GM19467 (cell line): ENCODE measurements at regions not wholly inside any gene's neighbourhood (a gene's known extent, or its start where the extent isn't known, plus 50 kb on each side); places are given as distances from the start of the nearest gene placed in this dataset.
"Not testable (repeated sequence)": the region's sequence is repeated elsewhere in the genome, so short reads cannot be mapped to it uniquely, and the experiment has no call there.

Source experiments
- ATAC-seq: cut with Tn5 transposase; IDR thresholded peaks from one replicate; pipeline ENCODE4 v1.9.1; 2021; ENCODE audit warnings: mild to moderate bottlenecking, moderate library complexity; ENCODE audit not compliant: unreplicated experiment

DNA sequence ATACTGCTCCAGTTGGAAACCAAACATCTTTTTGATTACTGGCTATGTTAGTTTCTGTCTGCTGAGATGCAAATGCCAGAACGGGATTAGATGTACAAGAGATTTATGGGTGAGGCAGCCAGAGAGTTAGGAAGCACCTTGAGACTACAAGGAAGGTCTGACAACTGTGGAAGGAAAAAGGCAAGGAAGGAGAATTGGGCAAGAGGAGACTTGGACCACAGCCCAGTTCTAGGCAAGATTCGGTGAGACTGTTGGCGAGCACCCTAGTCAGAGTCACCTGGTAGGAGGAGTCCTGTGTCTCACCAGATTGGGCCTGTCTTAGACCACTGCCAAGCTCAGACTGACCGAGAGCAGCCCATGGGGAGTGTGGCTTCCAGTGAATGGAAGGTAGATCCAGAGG lies 91.8 kb upstream of the F13A1 start:
- ATAC-seq = no peak

DNA sequence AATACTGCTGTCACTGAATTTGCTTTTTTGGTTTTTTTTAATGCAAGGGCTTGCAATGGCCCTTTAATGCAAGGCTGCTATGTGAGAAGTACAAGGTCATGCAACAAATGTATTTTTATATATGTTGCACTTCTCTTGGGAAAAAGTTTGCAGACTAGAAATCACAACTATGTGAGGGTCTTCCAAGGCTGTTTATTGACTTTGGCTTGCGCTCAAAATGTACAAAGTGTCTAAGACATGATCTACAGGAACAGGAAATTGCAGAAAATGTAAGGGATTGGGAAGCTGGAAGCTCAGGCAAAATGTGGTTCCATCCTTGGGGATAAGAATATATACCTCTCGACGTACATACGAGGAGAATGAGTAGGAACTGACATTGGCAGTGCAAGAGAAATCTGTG lies 92.2 kb upstream of the F13A1 start:
- ATAC-seq = no peak

DNA sequence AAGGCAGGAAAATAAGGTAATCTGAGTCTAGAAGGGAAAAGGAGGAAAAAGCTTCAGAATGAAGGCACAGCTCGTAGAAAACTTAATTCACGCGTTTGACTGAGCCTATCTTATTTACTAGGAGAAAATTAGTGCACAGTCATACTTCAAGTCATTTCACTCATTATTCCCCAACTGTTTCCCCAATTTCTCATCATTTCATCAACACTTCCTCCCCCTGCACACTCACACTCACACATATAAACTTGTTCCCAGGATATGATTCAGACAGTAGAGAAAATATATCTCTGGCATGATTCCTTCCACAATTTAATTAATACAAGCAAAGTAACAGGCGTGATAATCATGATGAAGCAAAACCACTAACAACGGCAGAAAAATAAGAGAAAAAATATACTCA lies 94.5 kb upstream of the F13A1 start:
- no peak for ATAC-seq

DNA sequence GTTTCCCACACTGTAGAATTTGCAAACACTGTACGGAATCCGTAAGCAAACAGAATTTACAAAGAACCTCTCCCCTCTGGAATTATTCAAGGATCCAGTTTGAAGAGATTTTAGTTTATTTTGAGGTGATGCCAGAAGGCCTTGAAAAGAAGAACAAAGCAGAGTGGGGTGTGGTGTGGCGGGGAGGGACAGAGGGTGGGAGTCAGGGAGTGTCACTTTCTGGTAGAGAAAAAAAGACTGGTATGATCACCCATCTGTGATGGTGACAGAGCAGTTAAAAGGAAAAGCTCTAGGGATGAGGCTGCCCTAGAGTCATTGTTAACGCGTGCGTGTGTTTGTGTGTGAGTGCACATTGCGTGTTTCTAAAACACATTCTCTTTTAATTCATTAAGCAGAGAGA lies 97.0 kb upstream of the F13A1 start:
- no peak for ATAC-seq

DNA sequence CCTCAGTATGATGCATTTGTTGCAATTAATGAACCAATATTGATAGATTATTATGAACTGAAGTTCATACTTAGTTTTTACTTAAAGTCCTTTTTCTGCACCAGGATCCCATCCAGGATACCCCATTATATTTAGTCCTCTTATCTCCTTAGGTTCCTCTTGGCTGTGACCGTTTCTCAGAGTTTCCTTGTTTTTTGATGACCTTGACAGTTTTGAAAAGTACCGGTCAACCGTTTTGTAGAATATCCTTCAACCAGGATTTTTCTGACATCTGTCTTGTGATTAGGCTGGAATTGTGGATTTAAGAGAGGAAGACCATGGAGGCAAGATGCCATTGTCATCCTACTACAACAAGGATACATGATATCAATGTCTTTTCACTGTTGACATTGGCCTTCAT lies 98.0 kb upstream of the F13A1 start:
- no peak for ATAC-seq

DNA sequence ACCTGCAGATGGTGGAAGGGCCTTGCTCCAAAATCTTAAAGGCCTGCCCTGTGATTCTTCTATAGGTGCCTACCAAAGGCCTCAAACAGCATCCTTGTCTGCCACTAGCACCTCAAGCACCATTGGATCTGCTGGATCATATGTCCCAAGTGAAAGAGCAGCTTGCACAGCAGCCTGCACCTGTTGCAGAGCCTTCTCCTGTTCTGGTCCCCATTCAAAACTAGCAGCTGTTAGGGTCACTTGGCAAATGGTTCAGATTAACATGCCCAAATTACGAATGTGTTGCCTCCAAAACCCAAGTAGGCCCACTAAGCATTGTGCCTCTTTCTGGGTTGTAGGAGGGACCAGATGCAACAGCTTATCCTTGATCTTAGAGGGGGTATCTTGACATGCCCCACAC lies 99.6 kb upstream of the F13A1 start:
- ATAC-seq = no peak

DNA sequence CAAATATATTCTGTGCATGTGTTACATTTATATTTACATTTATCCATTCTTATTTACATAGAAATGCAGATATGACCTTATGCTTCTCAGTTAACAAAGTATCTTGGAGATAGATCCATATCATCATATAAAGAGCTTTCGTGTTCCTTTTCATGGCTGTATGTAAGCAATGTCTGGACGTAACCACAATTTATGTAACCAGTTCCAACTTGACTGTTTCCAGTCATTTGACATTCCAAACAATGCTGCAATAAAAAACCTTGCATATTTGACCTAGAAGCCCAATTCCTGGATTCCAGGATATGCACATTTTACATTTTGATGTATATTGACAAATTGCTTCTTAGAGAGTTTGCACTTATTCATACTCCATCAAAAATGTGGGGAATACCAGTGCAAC lies 113.7 kb upstream of the F13A1 start:
- ATAC-seq = no peak

DNA sequence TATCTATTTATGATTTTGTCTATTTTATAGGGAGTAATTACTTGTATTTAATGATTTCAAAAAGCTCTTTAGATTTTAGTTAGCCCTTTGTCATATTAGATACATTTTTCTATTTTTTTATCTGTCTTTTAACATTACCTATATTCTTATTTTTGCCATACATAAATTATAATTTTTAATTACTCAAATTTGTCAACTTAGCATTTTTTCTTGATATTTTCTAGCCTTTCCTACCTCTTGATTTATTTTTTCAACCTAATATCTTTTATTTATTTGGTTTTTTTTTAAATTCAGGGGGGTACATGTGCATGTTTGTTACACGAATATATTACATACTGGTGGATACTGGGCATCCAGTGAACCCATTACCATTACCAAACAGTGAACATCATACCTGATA lies 114.3 kb upstream of the F13A1 start:
- ATAC-seq = no peak

DNA sequence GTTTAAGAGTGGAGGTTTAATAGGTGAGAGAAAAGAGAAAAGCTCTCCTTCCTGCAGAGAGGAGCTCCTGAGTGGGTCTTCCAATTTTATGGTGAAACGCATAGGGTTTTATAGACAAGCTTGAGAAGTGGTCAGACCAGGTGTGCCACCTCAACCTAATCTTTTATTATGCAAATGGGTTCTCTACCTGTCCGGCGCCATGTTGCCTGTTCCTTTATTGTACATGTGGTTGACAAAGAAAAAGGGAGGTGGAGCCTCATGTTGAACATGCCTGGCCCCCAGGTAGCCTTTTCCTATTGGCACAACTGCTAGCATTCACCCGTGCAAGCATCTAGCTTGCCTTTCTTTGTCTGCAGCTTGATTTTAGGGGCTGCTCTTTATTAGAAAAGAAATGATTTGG lies 115.9 kb upstream of the F13A1 start:
- no peak for ATAC-seq

DNA sequence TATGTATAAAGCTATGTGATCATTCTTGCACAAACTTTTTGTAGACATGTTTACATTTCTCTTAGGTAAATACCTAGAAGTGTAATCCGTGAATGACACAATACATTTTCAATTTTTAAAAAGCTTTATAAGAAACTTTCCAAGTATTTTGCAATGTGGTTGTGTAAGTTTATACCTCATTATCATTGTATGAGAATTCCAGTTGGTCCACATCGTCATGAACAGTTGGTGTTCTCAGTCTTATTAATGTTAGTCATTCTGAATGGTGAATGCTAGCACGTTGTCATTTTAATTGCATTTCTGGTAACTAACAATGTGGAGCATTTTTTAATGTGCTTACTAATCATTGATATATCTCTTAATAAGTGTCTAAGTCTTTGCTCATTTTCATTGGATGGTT lies 116.5 kb upstream of the F13A1 start:
- no peak for ATAC-seq

DNA sequence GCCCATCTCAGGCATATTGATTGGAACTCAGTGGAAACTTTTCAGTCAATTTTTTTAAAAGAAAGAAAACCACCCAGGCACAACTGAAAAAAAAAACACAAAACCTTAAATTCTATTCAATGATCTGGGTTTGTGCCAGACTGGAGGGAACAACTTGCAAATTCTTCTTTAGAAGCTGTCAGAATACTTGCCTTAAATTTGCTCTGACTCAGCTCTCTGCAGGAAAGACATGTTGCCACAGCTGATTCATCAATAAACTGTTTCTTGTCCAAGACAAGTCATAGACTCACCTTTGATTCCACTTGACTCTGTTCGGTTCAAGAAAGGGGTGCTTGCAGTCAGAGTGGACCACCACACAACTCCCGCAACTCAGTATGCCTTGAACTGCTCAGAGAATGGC lies 117.8 kb upstream of the F13A1 start:
- no peak for ATAC-seq

DNA sequence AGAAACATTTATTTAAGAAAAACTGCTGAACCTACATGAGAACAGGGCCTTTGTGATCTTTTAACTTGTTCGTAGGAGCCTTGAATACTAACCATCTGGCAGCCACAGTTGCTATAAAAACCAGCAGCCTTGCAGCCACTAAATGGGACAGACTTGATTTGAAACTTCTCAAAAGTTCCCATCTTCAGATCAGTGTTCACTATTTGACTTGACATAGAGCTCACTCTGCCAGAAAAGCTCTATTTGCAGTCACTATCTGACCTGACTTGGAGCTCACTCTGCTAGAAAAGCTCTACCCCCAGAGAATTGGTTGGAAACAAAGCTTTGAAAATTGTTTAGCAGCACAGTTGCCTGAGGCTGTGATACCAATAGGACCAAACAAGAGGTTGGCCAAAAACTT lies 119.3 kb upstream of the F13A1 start:
- no peak for ATAC-seq

DNA sequence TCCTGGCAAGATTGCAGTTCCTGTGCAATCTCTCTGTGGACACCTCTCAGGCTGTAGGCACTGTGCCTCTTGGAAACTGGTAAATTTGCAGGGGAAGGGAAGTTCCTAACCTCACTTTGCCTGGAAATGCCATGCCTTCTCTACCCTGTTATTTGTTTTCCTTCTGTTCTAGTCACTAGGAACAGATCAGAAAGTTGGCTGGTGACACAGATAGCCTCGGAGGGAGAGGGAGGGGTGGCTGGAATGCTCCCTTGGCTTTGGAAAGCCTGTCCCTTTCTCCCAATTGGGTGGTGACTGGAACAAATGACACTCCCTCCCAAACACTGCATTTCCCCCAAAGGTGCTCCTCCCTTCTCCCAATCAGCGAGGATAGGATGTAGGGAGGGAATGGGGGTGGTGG lies 131.5 kb upstream of the F13A1 start:
- ATAC-seq = no peak

DNA sequence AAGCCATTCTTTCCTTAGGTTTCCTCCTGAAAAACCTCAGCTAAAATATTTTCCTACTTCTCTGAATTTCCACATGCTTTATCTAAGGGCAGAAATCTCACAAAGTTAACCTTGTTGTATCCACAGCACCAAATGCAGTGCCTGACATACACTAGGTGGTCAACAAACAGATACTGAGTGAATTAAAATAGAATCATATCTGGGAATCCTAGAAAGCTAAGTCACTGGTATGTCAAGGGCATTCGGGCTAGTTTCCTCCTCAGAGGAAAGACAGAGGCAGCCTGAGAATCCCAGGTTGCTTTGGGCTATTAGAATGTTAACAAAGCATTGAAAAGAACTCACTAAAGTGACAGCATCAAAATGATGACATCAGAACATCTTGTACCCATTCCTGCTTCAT lies 132.7 kb upstream of the F13A1 start:
- ATAC-seq = no peak

DNA sequence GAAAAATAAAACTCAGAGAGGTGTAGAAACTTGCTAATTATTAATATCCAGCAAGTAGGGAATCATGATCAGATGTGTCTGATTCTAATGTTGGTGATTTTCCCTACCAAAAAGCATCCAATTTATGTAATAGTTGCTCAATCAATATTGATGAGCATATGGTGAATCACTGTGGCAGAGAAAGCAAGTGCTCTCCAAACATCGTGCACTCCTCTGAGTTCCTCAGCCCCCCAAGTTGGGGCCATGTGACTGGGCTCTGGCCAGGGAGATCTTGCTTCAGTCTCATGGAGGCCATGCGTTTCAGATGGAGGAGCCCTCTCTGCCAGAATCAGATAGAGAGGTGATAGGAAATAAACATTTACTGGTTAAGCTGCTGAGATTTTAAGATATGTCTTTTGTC lies 133.2 kb upstream of the LY86 start:
- no peak for ATAC-seq

DNA sequence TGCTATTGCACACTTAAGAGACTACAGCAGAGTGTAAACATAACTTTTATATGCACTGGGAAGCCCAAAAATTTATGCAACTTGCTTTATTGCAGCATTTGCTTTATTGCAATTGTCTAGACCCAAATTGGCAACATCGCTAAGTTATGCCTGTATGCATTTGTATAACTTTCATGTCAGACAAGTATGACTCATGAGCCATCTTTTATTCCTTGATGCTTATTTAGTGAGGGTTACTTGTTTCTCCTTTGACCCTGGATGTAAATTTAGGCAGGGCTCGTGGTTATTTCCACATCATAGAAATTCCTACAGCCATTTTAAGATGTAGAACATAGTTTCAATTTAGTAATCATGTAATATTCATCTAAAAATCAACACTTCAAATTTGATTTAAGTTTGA lies 130.3 kb upstream of the LY86 start:
- ATAC-seq = no peak

DNA sequence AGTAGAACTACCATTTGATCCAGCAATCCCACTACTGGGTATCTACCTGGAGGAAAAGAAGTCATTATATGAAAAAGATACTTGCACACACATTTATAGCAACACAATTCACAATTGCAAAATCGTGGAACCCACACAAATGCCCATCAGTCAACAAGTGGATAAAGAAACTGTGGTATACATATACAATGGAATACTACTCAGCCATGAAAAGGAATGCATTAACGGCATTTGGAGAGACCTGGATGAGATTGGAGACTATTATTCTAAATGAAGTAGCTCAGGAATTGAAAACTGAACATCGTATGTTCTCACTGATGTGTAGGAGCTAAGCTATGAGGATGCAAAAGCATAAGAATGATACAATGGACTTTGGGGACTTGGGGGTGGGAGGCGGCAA lies 128.6 kb upstream of the LY86 start:
- not testable (repeated sequence) for ATAC-seq

DNA sequence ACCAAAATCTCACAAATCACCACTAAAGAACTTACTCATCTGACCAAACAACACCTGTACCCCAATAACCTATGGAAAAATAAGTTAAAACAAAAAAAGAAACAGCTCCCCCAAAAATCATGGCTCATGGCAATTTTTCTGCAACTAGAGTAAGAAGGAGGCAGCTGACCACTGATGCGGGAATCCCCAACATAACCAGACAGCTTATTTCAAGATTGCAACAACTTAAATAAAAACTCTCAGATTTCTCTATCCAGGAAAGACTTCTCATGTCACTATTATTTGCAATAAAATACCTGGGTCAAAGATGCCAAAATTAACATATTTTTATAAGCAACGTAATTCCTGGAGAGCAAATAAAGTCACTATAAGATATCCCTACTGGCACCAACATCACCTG lies 128.1 kb upstream of the LY86 start:
- no peak for ATAC-seq

DNA sequence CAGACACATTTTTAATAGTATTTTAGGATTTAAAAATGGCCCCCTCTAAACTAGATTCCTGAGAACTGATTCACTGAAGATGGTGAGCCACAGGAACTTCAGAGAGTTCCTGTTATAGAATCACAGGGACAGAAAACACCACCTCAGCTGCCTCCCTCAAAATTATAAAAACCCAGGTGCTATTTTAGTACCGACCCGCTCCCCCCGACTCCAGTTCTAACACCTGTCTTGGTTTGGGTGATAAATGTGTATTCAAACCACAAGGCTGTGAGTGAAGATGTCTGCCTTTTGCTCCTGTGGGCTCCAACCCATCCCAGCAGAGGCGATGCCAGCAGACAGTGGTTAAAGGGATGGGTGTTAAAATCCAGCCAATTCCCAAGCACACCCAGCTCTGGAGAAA lies 127.4 kb upstream of the LY86 start:
- ATAC-seq = no peak

DNA sequence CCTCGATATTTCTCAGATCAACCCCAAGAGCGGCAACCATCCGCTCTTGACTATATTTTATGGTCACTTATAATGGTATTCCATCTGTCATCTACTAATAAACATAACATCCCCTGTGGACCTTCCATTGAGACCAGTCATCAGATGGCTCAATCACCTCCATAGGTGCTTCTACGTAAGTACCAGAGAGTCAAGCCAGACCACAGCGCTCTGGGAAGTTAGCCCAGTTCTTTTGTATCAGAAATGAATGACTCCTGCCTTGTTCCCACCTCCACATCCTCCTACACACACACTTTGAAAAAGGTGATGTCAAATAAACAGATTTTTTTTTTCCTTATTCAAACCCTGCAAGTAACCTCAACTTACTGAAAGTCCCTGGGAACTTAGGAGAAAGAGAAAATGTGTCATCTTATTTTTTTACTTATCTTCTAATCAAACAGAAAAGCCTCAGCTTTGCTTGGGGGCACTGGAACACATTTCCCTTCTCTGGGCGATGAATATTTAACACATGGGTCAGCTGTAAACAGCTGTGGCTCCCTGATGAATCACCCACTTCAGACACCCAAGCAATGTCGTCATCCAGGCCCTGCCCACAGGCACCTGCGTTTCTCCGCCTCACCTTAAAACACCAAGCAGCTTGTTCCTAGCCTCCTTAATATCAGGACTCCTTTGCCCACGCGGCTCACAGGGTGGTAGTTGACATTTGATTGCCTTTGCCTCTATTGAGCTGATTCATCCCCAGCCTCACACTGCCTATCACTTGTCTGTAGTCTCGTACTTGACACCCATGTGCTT lies 121.4 kb upstream of the LY86 start:
- ATAC-seq = no peak

DNA sequence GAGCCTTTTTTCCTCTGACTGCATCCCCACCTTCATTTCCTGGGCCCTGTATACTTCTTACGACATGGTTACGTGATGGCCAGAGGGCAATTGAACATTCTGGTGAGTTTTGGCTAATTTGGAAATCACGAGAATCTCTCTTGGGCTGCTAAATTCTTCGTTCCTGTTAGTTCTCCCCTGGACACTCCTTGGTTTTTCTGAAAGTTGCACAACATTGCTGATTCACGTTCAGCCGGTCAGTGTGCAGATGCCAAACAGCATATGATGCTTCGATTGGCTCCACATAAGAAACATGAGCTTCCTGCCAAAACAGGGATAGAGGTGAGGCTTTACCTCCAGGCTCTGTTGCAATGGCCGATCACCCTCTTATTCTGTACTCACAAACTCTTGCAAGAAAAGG lies 119.4 kb upstream of the LY86 start:
- ATAC-seq = no peak

DNA sequence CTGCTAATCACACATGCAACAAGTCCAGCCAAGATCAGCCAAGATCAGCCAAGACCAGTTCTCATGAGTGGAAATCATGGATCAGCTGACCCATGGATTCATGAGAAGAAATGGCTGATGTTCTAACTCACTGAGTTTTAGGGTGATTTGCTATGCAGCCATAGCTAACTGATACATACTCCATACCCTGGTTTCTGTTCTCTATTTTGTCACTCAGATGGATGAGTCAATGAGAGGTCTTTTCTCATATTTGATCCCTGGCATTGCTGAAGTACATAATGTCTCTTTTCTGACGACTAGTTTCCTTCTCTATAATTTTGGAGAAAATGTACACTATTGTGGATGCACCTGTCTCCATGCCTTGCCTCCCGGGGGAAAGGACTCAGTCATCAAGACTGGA lies 118.4 kb upstream of the LY86 start:
- no peak for ATAC-seq

DNA sequence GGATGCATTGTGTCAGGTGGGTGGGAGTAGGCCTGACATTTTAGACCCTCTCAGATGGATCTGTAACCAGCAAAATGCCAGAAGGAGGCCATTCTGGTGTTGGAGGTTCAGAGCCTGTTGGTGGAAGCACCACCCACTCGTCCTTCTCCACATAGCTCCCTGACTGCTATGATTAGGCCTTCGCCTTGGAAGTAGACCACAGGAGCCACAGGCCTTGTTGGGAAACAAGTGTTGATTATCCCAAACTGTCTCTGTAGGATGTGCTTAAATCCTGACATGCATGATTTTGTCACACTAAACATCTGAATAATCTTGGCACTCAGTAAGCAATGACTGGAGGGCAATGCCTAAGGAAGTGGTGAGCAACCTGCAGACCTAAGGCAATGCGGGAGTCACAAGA lies 117.2 kb upstream of the LY86 start:
- no peak for ATAC-seq
